Middle frontal gyrus (tissue), 1 donor: ENCODE measurements at regions not wholly inside any gene's neighbourhood (a gene's known extent, or its start where the extent isn't known, plus 50 kb on each side); places are given as distances from the start of the nearest gene placed in this dataset.

Experiments used
- DNase-seq: peaks from one replicate; pipeline ENCODE4 v3.0.0-alpha.2; 2015; ENCODE audit warnings: low spot score; ENCODE audit errors: extremely low spot score

- no peak for DNase-seq
Measured at GRCh38 chr16:5465714-5466113, 368.1 kb upstream of the EEF2KMT start.

DNA sequence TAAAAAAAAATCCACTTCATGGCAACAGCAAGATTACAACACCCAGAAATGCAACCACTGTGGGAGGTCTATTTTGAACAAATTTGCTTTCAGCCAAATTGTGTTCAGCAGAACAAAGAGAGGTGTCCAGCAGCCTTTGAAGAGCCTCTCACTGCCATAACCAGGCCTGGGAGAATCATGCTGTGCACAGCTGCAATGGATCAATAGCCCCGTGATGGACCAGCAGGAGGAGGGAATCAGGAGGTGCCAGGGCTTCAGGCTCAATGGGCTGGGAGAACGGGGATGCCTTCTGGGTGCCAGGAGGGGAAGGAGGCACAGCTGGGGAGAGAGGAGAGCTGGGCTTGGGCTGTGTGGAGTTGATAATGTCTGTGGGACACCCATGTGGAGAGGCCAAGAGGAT lies 366.2 kb upstream of the EEF2KMT start:
- no peak for DNase-seq

DNA sequence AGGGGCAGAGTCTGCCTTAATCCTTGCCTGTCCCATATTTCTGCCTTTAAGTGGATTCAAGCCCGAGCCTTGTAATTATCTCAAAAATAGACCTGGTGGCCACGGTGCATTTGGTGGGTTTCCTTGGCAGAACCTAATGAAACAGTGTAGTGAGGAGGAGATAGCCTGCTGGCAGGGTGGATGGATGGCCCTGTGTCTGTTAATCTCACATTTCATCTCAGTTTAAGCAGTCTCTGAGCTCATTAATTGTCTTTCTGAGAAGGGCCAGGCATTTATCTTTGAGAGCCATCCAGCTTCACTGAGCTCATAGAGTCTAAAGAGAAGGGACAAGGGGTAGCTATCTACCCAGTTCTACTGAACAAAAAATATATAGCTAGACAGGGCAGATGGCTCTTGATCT lies 364.0 kb upstream of the EEF2KMT start:
- DNase-seq = no peak

DNA sequence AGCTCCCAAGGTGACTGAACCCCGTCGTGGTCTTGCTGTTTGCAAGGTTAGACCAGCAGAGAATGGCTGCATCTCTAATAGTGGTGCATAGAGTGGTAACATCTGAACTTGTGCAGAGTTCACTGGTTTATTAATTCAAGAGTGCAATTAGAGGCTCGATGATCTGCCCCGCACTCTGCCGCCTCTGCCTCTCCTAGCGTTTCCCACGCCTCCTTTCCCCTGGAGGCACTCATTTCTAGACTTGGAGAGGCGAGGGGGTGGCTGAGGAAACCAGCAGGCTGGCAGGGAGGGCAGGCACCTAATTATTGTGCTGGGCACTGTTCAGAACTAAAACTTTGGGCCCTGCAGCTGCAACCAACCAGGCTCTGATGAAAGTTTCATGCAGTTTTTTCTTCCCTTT lies 363.5 kb upstream of the EEF2KMT start:
- DNase-seq = no peak

DNA sequence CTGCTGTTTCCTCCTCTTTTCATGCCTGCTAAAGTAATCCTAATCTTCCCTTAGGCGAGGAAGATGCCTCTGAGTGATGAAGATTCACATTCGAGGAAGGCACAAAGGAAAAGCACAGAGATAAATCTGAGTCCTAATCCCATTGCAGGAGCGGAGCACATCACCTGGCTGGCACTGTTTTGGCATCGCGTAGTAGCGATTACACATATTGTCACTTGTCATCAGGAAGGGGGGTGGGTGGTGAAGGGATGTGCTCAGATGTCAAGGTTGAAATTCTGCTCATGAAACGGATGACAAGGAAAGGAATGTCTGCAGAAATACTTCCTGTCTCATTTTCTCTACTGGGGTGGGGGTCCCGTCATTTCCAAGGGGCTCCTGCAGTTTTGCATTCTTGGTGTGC lies 363.1 kb upstream of the EEF2KMT start:
- DNase-seq = no peak

- no peak for DNase-seq
Measured at GRCh38 chr16:5459863-5460262, 362.3 kb upstream of the EEF2KMT start.

- DNase-seq = no peak
Measured at GRCh38 chr16:5455110-5455509, 357.5 kb upstream of the EEF2KMT start.

DNA sequence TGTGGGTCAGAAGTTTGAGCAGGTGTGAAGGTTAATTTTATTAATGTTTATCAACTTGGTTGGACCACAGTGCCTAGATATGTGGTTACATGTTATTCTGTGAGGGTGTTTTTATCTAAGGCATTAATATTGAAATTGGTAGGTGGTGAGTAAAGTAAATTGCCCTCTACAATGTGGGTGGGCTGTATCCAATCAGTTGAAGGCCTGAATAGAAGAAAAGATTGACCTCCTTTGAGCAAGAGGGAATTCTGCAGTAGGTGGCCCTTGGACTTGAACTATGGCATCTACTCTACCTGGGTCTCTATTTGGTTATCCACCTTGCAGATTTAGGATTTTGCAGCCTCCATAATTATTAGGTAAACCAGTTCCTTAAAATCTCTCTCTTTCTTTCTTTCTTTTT lies 356.8 kb upstream of the EEF2KMT start:
- DNase-seq = no peak

DNA sequence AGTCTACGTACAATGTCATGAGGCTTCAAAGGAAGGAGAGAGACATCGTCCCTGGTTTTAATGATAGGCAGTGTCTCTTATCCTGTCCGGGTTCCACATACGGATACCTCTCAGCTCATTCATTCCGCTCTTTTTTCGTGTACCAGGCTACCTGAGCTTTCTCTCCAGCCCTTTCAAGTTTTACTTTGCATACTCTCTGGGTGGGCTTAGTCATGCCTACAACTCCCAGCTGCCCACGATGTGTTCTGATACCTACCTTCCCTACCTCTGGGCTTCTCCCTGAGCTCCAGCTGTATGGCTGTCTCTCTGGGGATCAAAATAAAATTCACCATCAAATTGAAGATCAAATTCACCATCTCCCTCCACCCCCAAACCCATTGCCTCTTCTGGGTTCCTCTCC lies 354.0 kb upstream of the EEF2KMT start:
- no peak for DNase-seq

DNA sequence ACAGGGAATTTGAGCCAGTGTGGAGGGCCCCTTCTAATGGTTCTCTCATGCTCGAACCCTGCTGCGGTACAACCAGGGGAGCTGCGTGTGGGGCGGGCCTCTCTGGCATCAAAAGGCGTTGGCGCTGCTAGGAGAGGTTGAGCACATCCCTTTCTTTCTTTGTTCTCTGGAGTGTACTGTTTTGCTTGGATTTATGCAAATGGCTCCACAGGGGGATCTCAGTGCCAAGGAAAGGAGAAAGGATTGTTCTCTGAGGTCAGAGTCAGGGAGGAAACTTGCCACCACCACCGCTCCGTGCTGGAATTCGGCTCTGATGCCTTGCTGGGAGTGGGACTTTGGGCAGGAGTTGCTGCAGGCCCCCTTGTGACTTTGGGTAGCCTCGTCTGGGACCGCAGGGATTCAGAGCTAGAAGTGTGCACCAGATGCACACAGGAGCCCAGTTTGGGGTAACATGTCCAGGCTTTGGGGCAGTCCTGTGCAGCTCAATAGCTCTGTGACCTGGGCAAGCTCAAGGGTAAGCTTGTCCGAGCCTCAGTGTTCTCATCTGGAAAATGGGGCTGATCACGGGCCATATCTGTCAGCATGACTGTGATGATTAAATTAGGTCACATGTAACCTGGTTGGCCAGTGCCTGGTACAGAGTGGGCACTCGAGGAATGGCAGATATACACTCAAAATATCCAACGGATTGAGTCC lies 353.0 kb upstream of the EEF2KMT start:
- no peak for DNase-seq

- no peak for DNase-seq
Measured at GRCh38 chr16:5449901-5450300, 352.3 kb upstream of the EEF2KMT start.

- DNase-seq = no peak
Measured at GRCh38 chr16:5448798-5449197, 351.2 kb upstream of the EEF2KMT start.

- DNase-seq = no peak
Measured at GRCh38 chr16:5447734-5448133, 350.1 kb upstream of the EEF2KMT start.

DNA sequence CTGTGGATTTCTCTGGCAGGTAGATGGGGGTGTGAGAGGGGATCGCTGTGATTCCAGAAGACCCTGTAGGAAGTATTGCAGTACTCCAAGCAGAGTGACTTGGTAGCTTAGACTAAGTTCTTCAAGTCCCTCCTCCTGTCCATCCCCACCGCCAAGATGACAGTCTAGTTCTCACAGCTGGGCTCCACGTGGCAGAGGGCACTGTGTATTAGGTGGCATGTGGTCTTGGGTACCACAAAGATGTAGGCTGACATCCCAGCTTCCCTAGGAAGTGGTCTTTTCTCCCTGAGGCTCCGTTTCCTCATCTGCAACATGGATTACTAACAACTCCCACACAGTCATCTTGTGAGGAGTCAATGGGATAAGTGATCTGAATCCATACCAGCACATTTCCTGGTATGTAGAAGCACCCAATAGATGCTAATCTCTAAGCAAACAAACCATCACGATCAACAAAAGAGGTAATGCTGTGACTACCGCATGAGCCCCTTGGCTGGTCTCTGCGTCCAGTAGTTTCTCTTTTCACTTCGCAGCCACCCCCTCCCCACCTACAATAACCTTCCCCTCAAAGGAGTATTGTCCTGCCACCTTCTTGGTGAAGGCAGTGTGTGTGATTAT lies 349.1 kb upstream of the EEF2KMT start:
- no peak for DNase-seq

GRCh38 chr16:5444189-5444588 lies 346.6 kb upstream of the EEF2KMT start:
- DNase-seq = no peak

DNA sequence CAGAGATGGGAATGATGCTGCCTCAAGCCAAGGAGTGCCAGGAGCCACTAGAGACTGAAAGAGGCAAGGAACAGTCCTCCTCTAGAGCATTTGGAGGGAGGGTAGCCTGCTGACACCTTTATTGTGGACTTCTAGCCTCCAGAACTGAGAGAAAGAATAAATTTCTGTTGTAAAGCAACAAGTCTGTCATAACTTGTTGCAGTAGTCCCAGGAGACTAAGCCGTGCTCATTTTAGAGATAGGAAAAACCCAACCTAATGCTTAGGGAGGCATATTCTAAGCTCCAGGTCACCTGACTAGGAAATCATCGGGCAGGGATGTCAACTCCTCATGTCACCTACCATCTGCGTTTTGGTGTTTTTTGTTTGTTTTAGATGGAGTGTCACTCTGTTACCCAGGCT lies 345.4 kb upstream of the EEF2KMT start:
- no peak for DNase-seq

DNA sequence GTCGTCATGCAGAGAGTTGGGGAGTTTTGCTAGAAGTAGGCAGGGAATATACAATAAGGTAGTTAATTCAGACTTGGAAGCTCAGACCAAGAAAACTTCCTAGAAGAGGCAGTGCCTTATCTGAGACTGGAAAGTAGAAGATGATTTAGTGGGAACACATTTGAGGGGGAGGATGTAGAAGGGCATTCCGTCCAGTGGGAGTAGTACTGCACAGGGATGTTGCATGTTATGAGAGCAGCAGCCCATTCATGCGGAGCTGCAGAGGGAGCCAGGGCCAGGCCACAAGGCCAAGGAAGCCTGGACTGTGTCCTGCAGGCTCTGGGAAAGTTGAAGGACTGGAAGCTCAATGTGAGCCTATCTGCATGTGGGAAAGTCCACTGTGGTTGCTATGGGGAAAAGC lies 344.5 kb upstream of the EEF2KMT start:
- no peak for DNase-seq

DNA sequence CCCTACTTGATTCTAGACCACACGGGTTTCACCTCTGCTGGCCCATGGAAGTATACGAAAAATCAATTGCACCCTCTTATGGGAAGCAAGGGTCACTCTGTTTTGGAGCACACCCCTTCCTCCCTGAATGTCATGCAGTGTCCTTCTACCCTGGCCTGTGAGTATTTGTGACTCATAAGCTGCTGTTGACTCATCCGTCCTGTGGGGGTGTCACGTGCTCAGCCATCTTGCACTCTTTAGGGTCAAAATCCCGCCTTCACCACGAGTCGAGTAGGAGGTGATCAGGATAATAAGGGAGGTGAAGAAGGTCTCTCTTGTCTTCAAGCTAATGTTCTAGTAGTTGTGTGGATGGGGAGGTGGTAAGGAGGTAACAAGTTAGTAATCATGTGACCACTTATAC lies 341.0 kb upstream of the EEF2KMT start:
- no peak for DNase-seq

DNA sequence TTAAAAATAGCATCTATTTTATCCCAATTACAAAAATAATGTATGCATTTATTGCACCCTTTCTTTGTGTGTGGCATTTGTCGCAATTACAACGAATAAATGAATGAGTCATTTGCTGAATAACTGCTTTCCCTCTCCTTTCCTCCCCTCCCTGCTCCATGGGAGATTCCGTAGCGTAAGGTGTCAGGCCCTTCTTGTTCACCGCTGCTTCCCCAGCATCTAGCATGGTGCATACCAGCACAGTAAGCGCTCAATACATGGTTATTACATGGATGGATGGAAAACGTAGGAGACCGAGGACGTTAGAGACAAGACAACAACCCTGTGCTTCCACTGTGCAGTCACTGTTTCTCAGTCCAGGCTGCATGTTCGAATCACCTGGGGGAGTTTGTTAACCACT lies 336.0 kb upstream of the EEF2KMT start:
- DNase-seq = no peak

DNA sequence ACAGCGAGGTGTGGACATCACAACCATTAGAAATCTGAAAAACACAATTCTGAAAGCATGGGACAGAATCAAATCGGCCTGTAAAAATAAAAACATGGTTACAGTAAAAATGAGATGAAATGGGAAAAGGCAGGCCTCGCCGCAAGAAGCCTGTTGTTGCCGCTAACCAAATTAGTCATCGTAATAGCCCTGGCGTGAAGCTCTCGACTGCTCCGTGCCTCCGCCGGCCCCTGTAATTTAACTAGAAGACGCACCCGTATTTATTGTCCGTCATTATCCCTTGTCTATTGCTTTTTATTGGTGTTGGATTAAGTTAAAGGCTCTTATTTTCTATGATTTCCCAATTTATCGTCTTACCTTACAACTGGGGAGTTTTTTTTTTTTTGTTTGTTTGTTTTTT lies 334.6 kb upstream of the EEF2KMT start:
- no peak for DNase-seq

- no peak for DNase-seq
Measured at GRCh38 chr16:5430598-5430997, 333.0 kb upstream of the EEF2KMT start.

GRCh38 chr16:5428932-5429331 lies 331.3 kb upstream of the EEF2KMT start:
- no peak for DNase-seq

- DNase-seq = no peak
Measured at GRCh38 chr16:5427571-5427970, 330.0 kb upstream of the EEF2KMT start.
